ENCODE measurements at regions not wholly inside any gene's neighbourhood (a gene's known extent, or its start where the extent isn't known, plus 50 kb on each side); places are given as distances from the start of the nearest gene placed in this dataset.

- peaks cover 4% of the 10 kb centered on the region for H3K9me3 Mint-ChIP-seq
Observed at GRCh38 chr3:69500604-69501003, 114.7 kb upstream of the FRMD4B start.

GRCh38 chr3:69499899-69500421 is 114.1 kb upstream of the FRMD4B start:
- Mint-ChIP-seq H3K4me3 (no peak overlapping the region), H3K4me1 (no peaks in the 10 kb centered on the region), H3K36me3 (no peaks in the 10 kb centered on the region), H3K9me3 (peaks cover 4% of the 10 kb centered on the region), H3K27ac (no peak overlapping the region), H3K27me3 (ENCODE audit: low read depth) (peaks cover 12% of the 10 kb centered on the region)
- TF ChIP-seq CTCF (IDR thresholded peaks at IDR 0.05; ENCODE audit: unreplicated experiment): no peak
- DNase-seq (ENCODE audit: low spot score in 2 of 2, unreplicated experiment in 2 of 2): no peak

More at GRCh38 chr3:69500604-69501003, 114.7 kb upstream of the FRMD4B start:
- Mint-ChIP-seq H3K4me3 (no peak overlapping the region), H3K36me3 (no peaks in the 10 kb centered on the region), H3K27ac (no peak overlapping the region), H3K27me3 (ENCODE audit: low read depth) (peaks cover 8% of the 10 kb centered on the region), H3K4me1 (no peaks in the 10 kb centered on the region)
- TF ChIP-seq CTCF (IDR thresholded peaks at IDR 0.05; ENCODE audit: unreplicated experiment): no peak
- no peak for DNase-seq (ENCODE audit: low spot score in 2 of 2, unreplicated experiment in 2 of 2)

- no peak overlapping the region for H3K4me3 Mint-ChIP-seq
- no peaks in the 10 kb centered on the region for H3K4me1 Mint-ChIP-seq
- peaks cover 16% of the 10 kb centered on the region for H3K27me3 Mint-ChIP-seq (ENCODE audit: low read depth)
- no peaks in the 10 kb centered on the region for H3K36me3 Mint-ChIP-seq
- TF ChIP-seq CTCF (IDR thresholded peaks at IDR 0.05; ENCODE audit: unreplicated experiment): no peak
- no peak for DNase-seq (ENCODE audit: low spot score in 2 of 2, unreplicated experiment in 2 of 2)
- peaks cover 4% of the 10 kb centered on the region for H3K9me3 Mint-ChIP-seq
- no peak overlapping the region for H3K27ac Mint-ChIP-seq
Observed at GRCh38 chr3:69499422-69499821, 113.5 kb upstream of the FRMD4B start.

- Mint-ChIP-seq H3K9me3 (peaks cover 3% of the 10 kb centered on the region), H3K4me1 (no peaks in the 10 kb centered on the region), H3K4me3 (no peak overlapping the region), H3K27ac (no peak overlapping the region), H3K27me3 (ENCODE audit: low read depth) (peaks cover 22% of the 10 kb centered on the region), H3K36me3 (no peaks in the 10 kb centered on the region)
- no peak for DNase-seq (ENCODE audit: low spot score in 2 of 2, unreplicated experiment in 2 of 2)
- TF ChIP-seq CTCF (IDR thresholded peaks at IDR 0.05; ENCODE audit: unreplicated experiment): no peak
Observed at GRCh38 chr3:69496856-69497255, 111.0 kb upstream of the FRMD4B start.

- no peak for DNase-seq (ENCODE audit: low spot score in 2 of 2, unreplicated experiment in 2 of 2)
- H3K27me3 Mint-ChIP-seq (ENCODE audit: low read depth): peaks cover 43% of the 10 kb centered on the region
- no peaks in the 10 kb centered on the region for H3K36me3 Mint-ChIP-seq
- H3K9me3 Mint-ChIP-seq: peaks cover 3% of the 10 kb centered on the region
- no peak overlapping the region for H3K27ac Mint-ChIP-seq
- no peaks in the 10 kb centered on the region for H3K4me1 Mint-ChIP-seq
- H3K4me3 Mint-ChIP-seq: no peak overlapping the region
- TF ChIP-seq CTCF (IDR thresholded peaks at IDR 0.05; ENCODE audit: unreplicated experiment): no peak
Observed at GRCh38 chr3:69494185-69494584, 108.3 kb upstream of the FRMD4B start.

GRCh38 chr3:69493157-69493556 is 107.3 kb upstream of the FRMD4B start:
- H3K4me3 Mint-ChIP-seq: no peak overlapping the region
- peaks cover 3% of the 10 kb centered on the region for H3K9me3 Mint-ChIP-seq
- peaks cover 41% of the 10 kb centered on the region for H3K27me3 Mint-ChIP-seq (ENCODE audit: low read depth)
- DNase-seq (ENCODE audit: low spot score in 2 of 2, unreplicated experiment in 2 of 2): no peak
- no peak overlapping the region for H3K27ac Mint-ChIP-seq
- H3K4me1 Mint-ChIP-seq: no peaks in the 10 kb centered on the region
- H3K36me3 Mint-ChIP-seq: no peaks in the 10 kb centered on the region
- no peak for TF ChIP-seq CTCF (IDR thresholded peaks at IDR 0.05; ENCODE audit: unreplicated experiment)

All from mesothelial cell of epicardium (in vitro differentiated cells).